ENCODE measurements at regions not wholly inside any gene's neighbourhood (a gene's known extent, or its start where the extent isn't known, plus 50 kb on each side); places are given as distances from the start of the nearest gene placed in this dataset.

- no peak for DNase-seq (ENCODE audit: low spot score)
Measured at GRCh38 chr16:17853958-17854357, 383.2 kb upstream of the XYLT1 start.

- DNase-seq (ENCODE audit: low spot score): no peak
Measured at GRCh38 chr16:17852977-17853702, 382.4 kb upstream of the XYLT1 start.

- DNase-seq (ENCODE audit: low spot score): no peak
Measured at GRCh38 chr16:17850581-17851250, 380.0 kb upstream of the XYLT1 start.

GRCh38 chr16:17847234-17847795, 376.6 kb upstream of the XYLT1 start:
- no peak for DNase-seq (ENCODE audit: low spot score)

- no peak for DNase-seq (ENCODE audit: low spot score)
Measured at GRCh38 chr16:17846030-17846429, 375.3 kb upstream of the XYLT1 start.

- no peak for DNase-seq (ENCODE audit: low spot score)
Measured at GRCh38 chr16:17845031-17845430, 374.3 kb upstream of the XYLT1 start.

GRCh38 chr16:17843905-17844304, 373.1 kb upstream of the XYLT1 start:
- no peak for DNase-seq (ENCODE audit: low spot score)

GRCh38 chr16:17839907-17840306, 369.1 kb upstream of the XYLT1 start:
- DNase-seq (ENCODE audit: low spot score): no peak

- DNase-seq (ENCODE audit: low spot score): no peak
Measured at GRCh38 chr16:17839272-17839671, 368.5 kb upstream of the XYLT1 start.

- DNase-seq (ENCODE audit: low spot score): peak; percentile 91
Measured at GRCh38 chr16:17836868-17837602, 366.3 kb upstream of the XYLT1 start.

- no peak for DNase-seq (ENCODE audit: low spot score)
Measured at GRCh38 chr16:17835118-17835876, 364.5 kb upstream of the XYLT1 start.

- DNase-seq (ENCODE audit: low spot score): no peak
Measured at GRCh38 chr16:17832738-17833137, 362.0 kb upstream of the XYLT1 start.

- DNase-seq (ENCODE audit: low spot score): peak; percentile 62
Measured at GRCh38 chr16:17831330-17831729, 360.6 kb upstream of the XYLT1 start.

GRCh38 chr16:17830651-17831050, 359.9 kb upstream of the XYLT1 start:
- no peak for DNase-seq (ENCODE audit: low spot score)

- peak; percentile 21 for DNase-seq (ENCODE audit: low spot score)
Measured at GRCh38 chr16:17829811-17830210, 359.1 kb upstream of the XYLT1 start.

GRCh38 chr16:17828012-17828411, 357.3 kb upstream of the XYLT1 start:
- peak; percentile 58 for DNase-seq (ENCODE audit: low spot score)

GRCh38 chr16:17827313-17827712, 356.6 kb upstream of the XYLT1 start:
- DNase-seq (ENCODE audit: low spot score): peak; percentile 26

- DNase-seq (ENCODE audit: low spot score): no peak
Measured at GRCh38 chr16:17817943-17818342, 347.2 kb upstream of the XYLT1 start.

GRCh38 chr16:17817260-17817659, 346.5 kb upstream of the XYLT1 start:
- no peak for DNase-seq (ENCODE audit: low spot score)

- no peak for DNase-seq (ENCODE audit: low spot score)
Measured at GRCh38 chr16:17812771-17813170, 342.0 kb upstream of the XYLT1 start.

- DNase-seq (ENCODE audit: low spot score): no peak
Measured at GRCh38 chr16:17804857-17805256, 334.1 kb upstream of the XYLT1 start.

Measured in H4 (cell line).